OCI-LY3 (cell line): ENCODE measurements at regions not wholly inside any gene's neighbourhood (a gene's known extent, or its start where the extent isn't known, plus 50 kb on each side); places are given as distances from the start of the nearest gene placed in this dataset.
"Not testable (repeated sequence)": the region's sequence is repeated elsewhere in the genome, so short reads cannot be mapped to it uniquely, and the experiment has no call there.

ENCODE experiments used
- H2AFZ ChIP-seq: fragments of 200-600, 300-600 bp; shearing (Covaris generic); 2 replicates; pipeline ENCODE4 v1.6.0; 2014; ENCODE audit warnings: antibody characterized with exemption, low read depth, low read length
- H3K27ac ChIP-seq: fragments of 200-600, 300-600 bp; sonication (generic); 2 replicates; pipeline ENCODE4 v1.5.1; 2014; ENCODE audit warnings: mild to moderate bottlenecking, low read length, moderate library complexity, mixed read lengths
- H3K27me3 ChIP-seq: fragments of 200-600, 300-600 bp; sonication (generic); 2 replicates; pipeline ENCODE4 v1.6.1; 2014; ENCODE audit warnings: low read depth, low read length, mixed read lengths
- H3K36me3 ChIP-seq: fragments of 200-600, 300-600 bp; sonication (generic); replicated peaks from 2 replicates; pipeline ENCODE3; 2014; ENCODE audit warnings: low read depth, low read length, mixed read lengths
- H3K4me1 ChIP-seq: fragments of 300-600, 200-600 bp; sonication (generic); 2 replicates; pipeline ENCODE4 v1.6.1; 2014; ENCODE audit warnings: low read length, mixed read lengths
- H3K4me2 ChIP-seq: fragments of 200-600, 300-600 bp; sonication (generic); 2 replicates; pipeline ENCODE4 v1.6.1; 2014; ENCODE audit warnings: low read length, mixed read lengths
- H3K4me3 ChIP-seq: fragments of 300-600, 200-600 bp; sonication (generic); 2 replicates; pipeline ENCODE4 v1.5.1; 2014; ENCODE audit warnings: antibody characterized with exemption, mild to moderate bottlenecking, low read length, moderate library complexity
- H3K79me2 ChIP-seq: fragments of 300-600, 200-600 bp; shearing (Covaris generic); 2 replicates; pipeline ENCODE4 v1.6.1; 2014; ENCODE audit warnings: mild to moderate bottlenecking, low read length, mixed read lengths
- H3K9ac ChIP-seq: fragments of 300-600, 200-600 bp; shearing (Covaris generic); 2 replicates; pipeline ENCODE4 v1.6.0; 2014; ENCODE audit warnings: mild to moderate bottlenecking, low read length, moderate library complexity
- H3K9me3 ChIP-seq: fragments of 200-600, 300-600 bp; shearing (Covaris generic); 2 replicates; pipeline ENCODE4 v1.6.1; 2014; ENCODE audit warnings: low read length, mixed read lengths; ENCODE audit not compliant: insufficient read depth
- H4K20me1 ChIP-seq: fragments of 200-600, 300-600 bp; sonication (generic); 2 replicates; pipeline ENCODE4 v1.6.1; 2016; ENCODE audit warnings: low read length, mixed read lengths; ENCODE audit not compliant: insufficient read depth
- EZH2phosphoT487 ChIP-seq: fragments of 200-600 bp; shearing (Covaris generic); IDR thresholded peaks from 2 replicates; pipeline ENCODE4 v1.6.1; 2018; ENCODE audit warnings: antibody characterized with exemption, mixed run types, low read depth
- TF ChIP-seq, protein P1 (sequence below): fragments of 200-600, 300-600 bp; sonication (generic); IDR thresholded peaks from 2 replicates; pipeline ENCODE4 v1.5.1; 2014; ENCODE audit warnings: antibody characterized with exemption, low read length, low read depth

DNA sequence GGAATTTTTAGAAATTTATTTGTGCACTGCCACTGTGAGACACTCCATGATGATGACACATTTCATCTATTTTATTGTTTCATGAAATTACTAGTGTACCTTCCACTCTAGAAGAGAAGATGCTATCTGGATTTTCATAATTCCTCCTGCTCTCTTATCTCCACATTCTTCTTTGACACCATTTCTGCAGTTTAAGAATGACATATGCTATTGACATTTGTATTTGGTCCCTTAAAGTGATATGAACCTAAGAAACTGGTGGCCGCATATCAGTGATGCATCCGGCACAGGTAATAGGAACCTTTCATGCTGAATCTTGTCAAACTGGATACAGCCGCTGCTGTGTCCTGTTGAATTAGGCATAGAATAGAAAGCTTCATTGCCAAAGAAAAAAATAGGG, 696.3 kb downstream of the TMEM121 start:
- H3K27ac ChIP-seq = no peak overlapping the region
- no peak overlapping the region for H3K4me3 ChIP-seq
- H3K36me3 ChIP-seq = no peaks in the 10 kb centered on the region
- H3K79me2 ChIP-seq = no peaks in the 10 kb centered on the region
- no peak overlapping the region for H2AFZ ChIP-seq
- no peaks in the 10 kb centered on the region for H4K20me1 ChIP-seq
- no peak overlapping the region for H3K4me2 ChIP-seq
- TF ChIP-seq, protein P1, sequence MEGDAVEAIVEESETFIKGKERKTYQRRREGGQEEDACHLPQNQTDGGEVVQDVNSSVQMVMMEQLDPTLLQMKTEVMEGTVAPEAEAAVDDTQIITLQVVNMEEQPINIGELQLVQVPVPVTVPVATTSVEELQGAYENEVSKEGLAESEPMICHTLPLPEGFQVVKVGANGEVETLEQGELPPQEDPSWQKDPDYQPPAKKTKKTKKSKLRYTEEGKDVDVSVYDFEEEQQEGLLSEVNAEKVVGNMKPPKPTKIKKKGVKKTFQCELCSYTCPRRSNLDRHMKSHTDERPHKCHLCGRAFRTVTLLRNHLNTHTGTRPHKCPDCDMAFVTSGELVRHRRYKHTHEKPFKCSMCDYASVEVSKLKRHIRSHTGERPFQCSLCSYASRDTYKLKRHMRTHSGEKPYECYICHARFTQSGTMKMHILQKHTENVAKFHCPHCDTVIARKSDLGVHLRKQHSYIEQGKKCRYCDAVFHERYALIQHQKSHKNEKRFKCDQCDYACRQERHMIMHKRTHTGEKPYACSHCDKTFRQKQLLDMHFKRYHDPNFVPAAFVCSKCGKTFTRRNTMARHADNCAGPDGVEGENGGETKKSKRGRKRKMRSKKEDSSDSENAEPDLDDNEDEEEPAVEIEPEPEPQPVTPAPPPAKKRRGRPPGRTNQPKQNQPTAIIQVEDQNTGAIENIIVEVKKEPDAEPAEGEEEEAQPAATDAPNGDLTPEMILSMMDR = no peak
- TF ChIP-seq EZH2phosphoT487 = no peak
- no peaks in the 10 kb centered on the region; the same call in 1 of the 2 replicates for H3K27me3 ChIP-seq
- no peaks in the 10 kb centered on the region for H3K9me3 ChIP-seq
- H3K9ac ChIP-seq = no peak overlapping the region
- no peaks in the 10 kb centered on the region for H3K4me1 ChIP-seq

DNA sequence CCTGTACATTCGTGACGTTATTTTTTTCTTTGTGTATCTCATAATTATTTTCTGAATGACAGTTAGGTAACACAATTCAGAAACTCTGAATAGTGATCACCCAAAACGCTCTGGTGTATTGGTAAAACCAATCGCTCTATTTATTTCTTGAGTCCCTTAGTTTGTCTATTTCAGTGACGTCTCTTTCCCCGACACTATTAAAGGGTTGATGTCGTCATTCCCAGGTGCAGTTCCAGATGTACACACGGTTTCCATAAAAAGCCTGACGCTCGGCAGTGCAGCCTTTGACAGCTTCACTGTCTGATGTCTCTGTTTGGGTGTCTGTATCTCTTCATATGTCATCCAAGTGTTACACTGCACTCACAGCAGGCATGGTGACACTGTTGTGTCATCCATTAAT, 701.4 kb downstream of the TMEM121 start:
- TF ChIP-seq, protein P1 = no peak
- TF ChIP-seq EZH2phosphoT487 = no peak
- Histone ChIP-seq H4K20me1 (no peaks in the 10 kb centered on the region), H3K9me3 (no peaks in the 10 kb centered on the region), H3K9ac (no peak overlapping the region), H2AFZ (no peak overlapping the region), H3K4me2 (no peak overlapping the region), H3K27me3 (no peaks in the 10 kb centered on the region), H3K36me3 (no peaks in the 10 kb centered on the region), H3K79me2 (no peaks in the 10 kb centered on the region), H3K27ac (no peak overlapping the region), H3K4me3 (no peak overlapping the region), H3K4me1 (no peaks in the 10 kb centered on the region)

DNA sequence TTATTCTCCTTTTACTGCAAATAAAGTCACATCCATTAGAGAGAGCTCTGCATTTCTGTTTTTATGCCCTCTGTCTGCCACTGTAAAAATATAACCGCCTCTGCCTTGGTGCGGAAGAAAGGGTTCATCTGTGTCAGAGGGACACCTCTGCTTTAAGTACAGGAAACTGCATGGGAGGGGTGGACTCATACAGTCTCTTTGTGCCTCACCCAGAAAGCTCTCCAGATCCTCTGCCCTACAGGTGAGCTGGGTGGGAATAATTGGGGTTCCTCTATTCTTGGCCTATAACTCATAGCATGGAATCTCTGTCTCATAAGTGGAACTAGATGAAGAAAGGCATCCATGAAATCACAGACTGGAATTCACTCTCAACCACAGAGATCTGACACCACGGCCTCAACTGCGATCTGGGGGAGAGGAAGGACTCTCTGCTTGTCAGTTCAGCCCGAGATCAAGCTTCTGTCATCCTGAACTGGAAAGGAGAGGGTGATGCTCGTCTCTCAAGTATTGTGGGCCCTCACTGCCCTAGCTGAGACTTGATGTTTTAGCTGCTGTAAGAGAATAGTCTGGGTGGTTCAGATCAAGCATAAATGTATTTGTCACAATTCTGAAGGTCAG, 702.3 kb downstream of the TMEM121 start:
- no peaks in the 10 kb centered on the region for H4K20me1 ChIP-seq
- no peaks in the 10 kb centered on the region for H3K9me3 ChIP-seq
- H3K79me2 ChIP-seq = no peaks in the 10 kb centered on the region
- no peaks in the 10 kb centered on the region for H3K4me1 ChIP-seq
- H3K9ac ChIP-seq = no peak overlapping the region
- H3K27ac ChIP-seq = no peak overlapping the region
- H2AFZ ChIP-seq = no peak overlapping the region
- H3K4me2 ChIP-seq = no peak overlapping the region
- no peak overlapping the region for H3K4me3 ChIP-seq
- TF ChIP-seq EZH2phosphoT487 = no peak
- TF ChIP-seq, protein P1 = no peak
- H3K27me3 ChIP-seq = no peaks in the 10 kb centered on the region
- no peaks in the 10 kb centered on the region for H3K36me3 ChIP-seq

DNA sequence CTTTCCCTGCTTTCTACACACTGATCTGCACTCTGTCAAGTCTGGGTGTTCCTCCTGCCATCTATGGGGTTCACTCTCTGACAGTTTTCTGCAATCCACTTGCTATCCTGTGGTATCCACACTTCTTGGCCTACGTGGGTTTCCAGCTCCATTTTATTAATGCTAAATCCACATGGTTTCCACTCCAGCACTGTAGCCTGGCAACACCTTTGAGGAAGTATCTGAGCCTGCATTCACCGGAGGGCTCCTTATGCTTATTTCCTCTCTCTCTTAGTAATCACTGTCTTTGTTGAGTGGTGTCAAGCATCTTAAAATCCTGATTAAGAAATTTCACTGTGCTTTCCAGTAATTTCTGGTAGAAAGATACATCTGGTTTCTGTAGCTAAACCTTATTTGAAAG, 703.7 kb downstream of the TMEM121 start:
- no peaks in the 10 kb centered on the region for H4K20me1 ChIP-seq
- TF ChIP-seq, protein P1 = no peak
- TF ChIP-seq EZH2phosphoT487 = no peak
- H3K9me3 ChIP-seq = no peaks in the 10 kb centered on the region
- H3K27me3 ChIP-seq = no peaks in the 10 kb centered on the region
- H3K9ac ChIP-seq = no peak overlapping the region
- no peaks in the 10 kb centered on the region for H3K4me1 ChIP-seq
- no peaks in the 10 kb centered on the region for H3K79me2 ChIP-seq
- H2AFZ ChIP-seq = no peak overlapping the region
- H3K4me3 ChIP-seq = no peak overlapping the region
- H3K27ac ChIP-seq = no peak overlapping the region
- H3K4me2 ChIP-seq = no peak overlapping the region
- H3K36me3 ChIP-seq = no peaks in the 10 kb centered on the region

DNA sequence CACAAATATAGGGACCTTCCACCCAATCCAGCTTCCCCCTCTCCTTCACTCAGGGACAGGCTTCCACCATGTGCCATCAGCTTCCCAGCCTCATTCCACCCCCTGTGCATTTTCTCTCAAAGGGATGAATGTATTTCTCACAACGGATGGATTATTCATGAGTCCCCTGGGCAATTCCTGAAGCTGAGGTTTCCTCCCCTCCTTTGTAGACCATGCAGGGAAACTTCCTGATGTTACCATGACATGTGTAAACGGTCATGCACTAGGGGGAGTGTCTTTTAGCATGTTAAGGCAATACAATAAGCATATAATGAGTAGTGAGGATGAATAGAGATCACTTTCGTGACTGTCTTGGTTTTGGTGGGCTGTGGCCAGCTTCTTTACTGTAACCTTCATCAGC, 706.8 kb downstream of the TMEM121 start:
- H3K9ac ChIP-seq, H3K27ac ChIP-seq, H3K4me3 ChIP-seq, H3K79me2 ChIP-seq, H4K20me1 ChIP-seq, H3K4me2 ChIP-seq, H3K27me3 ChIP-seq, H3K36me3 ChIP-seq, H3K4me1 ChIP-seq, H2AFZ ChIP-seq, H3K9me3 ChIP-seq: not testable (repeated sequence)
